HG03354 (cell line): ENCODE measurements at regions not wholly inside any gene's neighbourhood (a gene's known extent, or its start where the extent isn't known, plus 50 kb on each side); places are given as distances from the start of the nearest gene placed in this dataset.

Experiments used
- ATAC-seq: cut with Tn5 transposase; IDR thresholded peaks from one replicate; pipeline ENCODE4 v1.9.1; 2021; ENCODE audit warnings: mild to moderate bottlenecking; ENCODE audit not compliant: unreplicated experiment, poor library complexity, severe bottlenecking

DNA sequence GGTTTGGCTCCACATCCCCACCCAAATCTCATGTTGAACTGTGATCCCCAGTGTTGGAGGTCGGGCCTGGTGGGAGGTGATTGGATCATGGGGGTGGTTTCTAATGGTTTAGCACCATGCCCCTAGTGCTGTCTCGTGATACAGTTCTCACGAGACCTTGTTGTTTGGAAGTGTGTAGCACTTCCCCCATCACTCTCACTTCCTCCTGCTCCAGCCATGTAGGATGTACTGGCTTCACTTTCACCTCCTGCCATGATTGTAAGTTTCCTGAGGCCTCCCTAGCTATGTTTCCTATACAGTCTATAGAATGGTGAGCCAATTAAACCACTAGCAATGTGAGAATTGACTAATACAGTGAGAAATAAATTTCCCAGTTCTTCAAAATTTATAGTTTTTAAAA, 325.9 kb downstream of the FSIP2 start:
- ATAC-seq, result no peak

DNA sequence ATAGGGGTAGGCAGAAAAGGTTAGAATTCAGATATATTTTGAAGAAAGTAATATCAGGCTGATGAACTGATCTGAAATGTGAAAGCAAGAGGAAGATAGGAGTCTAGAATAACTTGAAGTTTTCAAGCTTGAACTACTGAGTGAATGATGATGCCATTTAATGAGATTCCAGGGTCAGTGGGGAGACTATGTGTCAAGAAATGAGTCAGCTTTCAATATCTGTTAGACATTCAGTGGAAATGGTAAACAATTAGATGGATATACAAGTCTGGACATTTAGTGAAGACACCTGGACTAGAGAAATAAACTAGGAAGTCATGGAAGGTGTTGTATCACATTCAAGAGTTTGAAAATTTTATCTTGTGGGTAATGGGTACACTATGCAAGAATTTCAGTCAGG, 326.9 kb downstream of the FSIP2 start:
- ATAC-seq, result no peak

DNA sequence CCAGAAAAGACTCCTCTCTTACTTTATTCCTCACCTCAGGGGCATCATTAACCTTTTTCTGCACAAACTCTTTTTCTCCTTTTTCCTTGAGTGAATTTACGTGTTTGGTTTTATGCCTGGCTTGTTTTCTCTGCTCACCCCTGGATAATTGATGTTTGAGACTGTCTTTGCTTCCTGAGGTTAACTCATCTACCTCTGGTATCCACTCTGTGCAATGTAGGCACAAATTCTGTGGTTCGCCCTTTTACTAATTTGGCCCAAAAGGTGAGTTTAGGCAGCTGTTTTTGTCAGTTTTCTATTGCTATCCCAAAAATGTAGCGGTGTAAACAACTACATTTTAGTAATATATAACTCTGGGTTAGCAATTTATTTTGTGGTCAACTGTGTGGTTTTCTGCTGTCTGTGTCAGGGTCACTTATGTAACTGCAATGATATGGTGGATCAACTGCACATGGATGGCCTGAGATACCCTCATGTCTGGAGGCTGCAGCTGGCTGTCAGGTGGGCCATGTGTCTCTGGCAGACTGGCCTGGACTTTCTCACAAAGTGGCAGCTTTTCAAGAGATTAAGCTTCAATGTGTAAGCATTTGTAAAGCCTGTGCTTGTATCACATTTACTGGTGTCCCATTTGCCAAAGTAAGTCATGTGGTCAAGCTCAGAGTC, 329.7 kb downstream of the FSIP2 start:
- ATAC-seq, result peak; percentile 75

DNA sequence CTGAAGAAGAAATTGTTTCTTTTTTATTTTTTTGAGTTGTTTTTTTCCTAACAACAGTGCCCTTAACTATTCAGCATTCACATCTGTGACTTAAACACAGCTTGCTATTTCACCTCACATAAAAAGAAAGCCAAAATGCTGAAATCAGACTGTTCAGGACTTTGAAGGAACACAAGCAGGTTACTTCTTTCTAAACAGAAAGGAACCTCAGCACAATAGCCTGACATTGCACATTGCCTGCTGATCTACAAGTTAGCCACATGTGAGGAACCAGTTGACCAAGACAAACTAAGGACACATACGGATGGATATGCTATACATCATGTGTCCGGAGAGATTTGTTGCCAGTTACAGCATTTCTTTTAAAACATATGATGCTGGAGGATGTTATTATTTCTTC, 331.1 kb downstream of the FSIP2 start:
- no peak for ATAC-seq

DNA sequence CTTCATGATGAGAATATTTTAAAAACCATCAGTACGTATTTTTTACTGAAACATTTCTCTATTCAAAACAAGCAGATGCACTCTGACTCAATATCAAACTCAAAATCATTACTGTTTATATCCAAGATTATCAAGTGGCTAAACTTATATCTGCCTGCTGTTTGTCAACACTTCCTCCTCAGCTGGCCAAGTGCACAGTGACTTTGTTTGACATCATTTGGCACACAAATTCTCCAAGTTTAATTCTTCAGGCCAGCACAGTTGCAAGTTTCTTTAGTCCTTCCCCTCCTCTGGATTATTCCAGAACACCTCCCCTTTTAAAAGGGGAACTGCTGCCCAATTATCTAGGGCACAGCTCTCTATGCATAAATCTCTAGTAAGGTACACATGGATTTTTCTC, 346.6 kb downstream of the FSIP2 start:
- no peak for ATAC-seq

DNA sequence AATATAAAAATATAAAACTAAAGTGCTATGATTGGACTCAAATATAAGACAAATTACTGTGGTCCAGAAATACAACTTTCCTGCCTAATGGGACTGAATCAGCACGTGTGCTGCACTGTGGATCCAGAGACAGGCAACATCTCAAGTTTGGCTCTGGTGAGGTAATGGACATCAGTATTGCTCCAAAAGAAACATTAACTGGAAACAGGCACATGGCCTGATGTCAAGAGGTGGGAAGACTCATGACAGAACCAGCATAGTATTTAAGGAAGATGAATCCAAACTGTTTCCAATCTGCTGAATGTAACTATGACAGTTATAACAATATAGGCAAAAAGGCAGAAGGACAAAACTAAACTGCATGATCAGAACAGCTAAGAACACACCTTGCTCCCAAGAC, 354.6 kb downstream of the FSIP2 start:
- no peak for ATAC-seq

DNA sequence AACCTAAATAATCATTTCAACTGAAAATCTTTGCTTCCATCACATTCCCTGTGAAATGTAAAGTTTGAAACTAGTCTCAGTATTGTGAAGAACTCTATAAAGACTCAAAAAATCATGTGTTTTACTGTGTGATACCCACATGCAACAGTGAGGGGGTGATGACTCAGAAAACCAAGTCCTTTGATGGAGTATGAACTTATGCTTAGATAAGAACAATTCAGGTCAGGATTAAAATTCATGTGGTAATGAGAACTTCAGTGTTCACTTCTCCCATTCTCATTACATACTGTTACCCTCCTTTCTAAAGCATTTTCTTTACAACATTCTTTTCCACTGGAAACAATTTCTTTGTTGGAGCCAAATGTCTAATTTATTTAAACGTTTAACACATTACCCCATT, 360.2 kb downstream of the FSIP2 start:
- ATAC-seq, result no peak

DNA sequence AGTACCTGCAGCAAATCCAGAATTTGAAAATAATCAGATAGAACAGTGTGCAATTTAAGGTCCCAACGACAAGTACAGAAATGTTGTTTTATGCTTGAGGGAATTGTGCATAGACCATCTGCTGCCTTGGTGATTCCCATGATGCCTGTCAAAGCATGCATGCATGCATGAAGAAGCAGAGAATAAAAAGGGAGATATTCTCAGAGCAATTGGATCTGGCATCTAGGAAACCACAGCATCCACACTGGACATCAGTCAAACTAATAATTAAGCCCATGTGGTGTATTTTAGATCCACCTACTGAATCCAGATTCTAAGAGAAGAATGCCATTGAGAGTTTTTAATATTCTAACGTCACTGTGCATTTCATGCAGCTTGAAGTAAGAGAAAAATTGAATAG, 361.2 kb downstream of the FSIP2 start:
- no peak for ATAC-seq

DNA sequence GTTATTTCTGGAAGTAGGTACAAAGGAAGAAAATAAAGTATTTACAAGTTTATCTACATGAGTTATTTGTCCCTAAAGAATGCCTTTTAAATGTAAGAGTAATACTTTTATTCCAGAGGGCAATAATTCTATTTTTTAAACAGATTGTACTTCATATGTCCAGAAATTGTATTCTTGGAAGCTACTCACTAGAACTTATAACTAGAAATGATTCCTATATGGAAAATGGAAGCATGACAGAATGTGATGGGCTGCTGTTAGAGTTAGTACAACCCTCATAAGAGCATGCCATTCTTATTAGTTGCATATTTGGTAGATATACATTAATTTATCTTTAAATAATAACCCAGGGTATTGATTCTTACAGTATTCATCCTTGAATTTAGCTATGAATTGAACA, 362.0 kb downstream of the FSIP2 start:
- no peak for ATAC-seq

DNA sequence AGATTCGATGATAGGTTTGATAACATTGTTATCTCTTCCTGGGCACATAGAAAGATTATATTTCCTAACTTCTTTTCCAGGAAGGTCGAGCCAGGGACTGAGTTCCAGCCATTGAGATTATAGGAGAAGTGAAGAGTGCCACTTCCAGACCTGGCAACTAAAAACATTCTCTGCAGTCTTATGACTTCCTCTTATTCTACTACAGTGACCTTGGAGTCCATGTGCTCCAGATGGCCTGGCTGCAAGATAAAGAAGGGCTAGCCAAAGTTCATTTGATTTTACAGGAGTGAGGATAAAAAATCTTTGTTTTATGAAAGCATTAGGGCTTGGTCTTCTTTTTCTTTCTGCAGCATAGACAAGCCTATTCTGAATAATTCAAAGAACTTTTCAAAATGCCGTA, 363.0 kb downstream of the FSIP2 start:
- ATAC-seq, result no peak

DNA sequence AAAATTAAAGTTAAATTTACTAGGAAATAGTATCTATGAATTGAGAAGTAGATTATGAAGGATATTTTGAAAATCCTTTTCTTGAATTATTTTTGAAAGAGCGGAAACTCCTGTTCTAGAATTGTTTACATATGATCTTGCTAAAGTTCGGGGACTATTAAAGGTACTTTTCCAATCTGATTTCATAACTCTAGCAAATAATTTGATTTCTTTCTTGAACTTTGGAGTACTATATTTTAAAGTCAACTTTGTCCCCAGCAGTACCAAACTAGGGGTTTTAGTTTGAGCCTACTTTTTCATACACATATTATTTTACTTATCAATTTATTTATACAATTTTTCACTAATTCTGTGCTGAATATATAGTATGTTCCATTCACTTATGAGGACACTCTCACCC, 364.7 kb downstream of the FSIP2 start:
- no peak for ATAC-seq

DNA sequence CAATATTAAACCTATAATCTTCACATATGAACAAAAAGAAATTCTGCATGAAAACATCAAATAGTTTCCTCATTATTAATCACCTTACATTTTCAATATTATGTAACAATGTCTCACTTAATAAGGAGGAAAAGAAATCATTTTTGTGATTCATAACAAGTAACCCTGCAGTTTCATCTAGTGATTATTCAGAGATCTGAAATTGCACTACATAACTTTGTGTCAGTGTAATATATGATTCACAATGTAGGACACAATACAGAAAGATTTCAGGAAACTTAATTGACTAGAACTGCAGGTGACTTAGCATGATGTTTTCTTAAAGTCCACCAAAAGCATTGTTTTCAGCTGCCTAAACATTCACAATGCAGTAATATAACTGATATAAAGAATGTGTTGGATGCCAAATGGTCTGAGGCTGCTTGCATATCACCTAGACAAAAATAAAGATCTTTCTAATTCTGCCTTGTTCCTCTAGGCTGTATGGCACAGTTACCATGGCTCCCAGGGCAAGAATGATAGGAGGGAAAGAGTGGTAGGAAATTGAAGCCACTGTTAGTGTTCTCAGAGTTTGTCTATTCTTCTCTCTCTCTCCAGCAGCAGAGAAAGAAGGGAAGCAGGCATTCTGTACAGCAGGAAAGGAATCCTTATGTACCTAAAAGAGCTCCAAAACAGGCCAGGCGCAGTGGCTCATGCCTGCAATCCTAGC, 366.6 kb downstream of the FSIP2 start:
- no peak for ATAC-seq

DNA sequence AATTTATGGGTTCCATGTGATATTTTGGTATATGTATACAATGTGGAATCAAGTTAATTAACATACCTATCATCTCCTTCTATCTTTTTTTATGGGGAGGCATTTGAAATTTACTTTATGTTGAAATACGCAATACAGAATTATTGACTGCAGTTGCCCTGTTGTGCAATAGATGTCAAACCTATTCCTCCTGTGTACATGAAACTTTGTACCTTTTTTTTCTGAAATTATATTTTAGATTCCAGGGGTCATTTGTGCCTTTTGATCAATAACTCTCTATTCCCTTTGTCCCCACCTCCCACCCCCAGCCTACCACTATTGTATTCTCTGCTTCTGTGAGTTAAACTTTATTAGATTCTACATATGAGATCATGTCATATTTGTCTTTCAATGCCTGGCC, 369.9 kb downstream of the FSIP2 start:
- no peak for ATAC-seq

DNA sequence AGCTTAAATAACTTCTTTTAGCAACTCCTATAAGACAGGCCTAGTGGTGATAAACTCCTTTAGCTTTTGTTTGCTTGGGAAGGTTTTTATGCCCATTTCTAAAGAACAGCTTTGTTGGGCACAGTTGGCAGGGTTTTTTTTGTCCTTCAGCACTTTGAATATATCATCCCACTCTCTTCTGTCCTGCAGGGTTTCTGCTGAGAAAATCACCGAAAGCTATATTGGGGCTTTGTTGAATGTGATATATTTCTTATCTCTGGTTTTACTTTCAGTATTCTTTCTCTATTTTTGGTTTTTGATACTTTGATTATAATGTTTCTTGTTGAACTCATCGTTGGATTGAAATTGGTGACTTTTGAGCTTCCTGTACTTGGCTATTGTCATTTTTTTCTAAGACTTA, 372.8 kb upstream of the ZC3H15 start:
- ATAC-seq, result no peak

DNA sequence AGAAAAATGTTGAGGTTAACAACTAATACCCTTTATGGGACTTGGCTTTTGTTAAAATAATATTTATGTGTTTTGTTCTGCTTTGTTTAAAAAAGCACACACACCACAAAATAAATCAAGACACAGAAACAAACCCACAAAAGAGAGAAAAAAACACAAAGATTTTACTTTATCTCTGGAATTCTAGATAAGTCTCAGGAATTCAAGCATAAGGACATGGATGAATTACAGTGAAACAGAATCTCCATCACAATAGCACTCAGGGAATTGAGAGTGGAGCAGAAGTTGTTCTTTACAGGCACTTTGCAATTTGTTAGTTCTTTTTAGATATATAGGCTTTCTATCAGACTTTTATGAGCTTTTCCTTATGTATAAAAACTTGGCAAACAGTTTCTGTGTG, 360.9 kb upstream of the ZC3H15 start:
- no peak for ATAC-seq

DNA sequence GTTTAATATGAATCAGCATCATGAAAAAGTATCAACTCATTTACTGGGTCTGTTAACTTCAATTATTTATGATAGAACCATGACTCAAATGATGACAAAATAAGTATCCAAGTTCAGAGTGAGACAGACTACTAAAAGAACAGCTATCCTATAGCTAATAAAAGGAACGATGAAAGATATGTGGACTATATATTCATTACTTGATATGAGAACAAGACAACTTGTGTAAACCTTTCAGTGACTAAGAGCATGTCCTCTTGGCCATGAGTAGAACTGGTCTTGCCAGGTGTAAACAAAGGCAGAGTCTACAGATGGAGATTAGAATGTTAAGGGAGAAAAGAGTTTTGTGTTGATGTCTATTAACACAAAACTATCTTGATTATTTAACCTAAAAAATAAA, 360.4 kb upstream of the ZC3H15 start:
- ATAC-seq, result no peak

DNA sequence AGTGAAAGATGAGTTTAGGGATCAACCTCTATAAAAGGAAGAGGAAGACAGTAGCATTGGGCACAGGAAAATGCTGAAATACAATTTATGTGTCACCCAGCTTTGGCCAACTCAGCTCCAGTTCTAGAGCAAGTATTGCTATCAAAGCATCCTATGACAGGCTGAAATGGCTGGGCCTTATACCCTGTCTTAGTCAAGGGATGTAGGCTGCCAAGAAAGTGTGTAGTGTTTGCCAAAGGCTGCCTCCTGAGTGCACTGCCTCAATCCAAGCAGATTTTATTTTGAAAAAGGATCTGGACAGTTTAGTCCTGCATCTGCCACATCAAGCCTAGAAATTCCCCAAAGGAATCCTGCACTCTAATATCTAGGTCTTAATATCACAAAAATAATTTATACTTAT, 359.9 kb upstream of the ZC3H15 start:
- no peak for ATAC-seq

DNA sequence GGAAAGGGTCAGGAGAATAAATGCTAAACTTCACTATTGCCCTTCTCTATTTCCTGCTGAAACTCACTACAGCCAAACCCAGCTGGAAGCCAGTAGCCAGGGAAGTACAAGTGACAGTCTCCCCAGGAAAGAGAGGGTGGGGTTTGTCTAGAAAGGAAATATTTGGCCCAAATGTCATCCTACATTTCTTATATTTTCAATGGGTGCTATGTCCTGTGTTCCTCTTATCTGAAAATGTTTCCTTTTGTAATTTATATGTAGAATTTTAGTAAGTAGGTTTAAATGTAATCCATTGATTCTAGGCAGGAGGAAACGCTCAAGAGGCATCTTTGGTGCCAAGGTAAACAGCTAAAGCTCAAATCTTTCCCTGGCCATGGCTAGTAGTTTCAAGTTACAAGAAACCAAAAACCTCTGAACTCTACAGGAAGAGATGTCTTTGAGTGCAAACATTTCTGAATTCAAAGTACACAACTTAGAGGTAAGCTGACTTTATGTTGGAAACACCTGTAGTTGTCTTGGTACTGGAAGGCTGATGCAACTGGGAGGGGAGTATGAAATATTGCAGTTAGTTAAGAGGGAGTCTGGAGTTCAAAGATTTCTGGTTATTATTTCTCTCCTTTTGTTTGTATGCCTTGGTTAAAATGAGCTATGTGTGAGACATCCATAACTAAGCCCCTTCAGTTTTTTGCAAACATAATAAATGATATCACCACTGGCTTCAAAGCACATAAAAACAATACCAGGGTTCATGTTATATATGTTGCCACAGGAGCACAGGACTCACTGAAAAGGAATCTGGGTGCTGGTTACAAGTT, 356.1 kb upstream of the ZC3H15 start:
- no peak for ATAC-seq

DNA sequence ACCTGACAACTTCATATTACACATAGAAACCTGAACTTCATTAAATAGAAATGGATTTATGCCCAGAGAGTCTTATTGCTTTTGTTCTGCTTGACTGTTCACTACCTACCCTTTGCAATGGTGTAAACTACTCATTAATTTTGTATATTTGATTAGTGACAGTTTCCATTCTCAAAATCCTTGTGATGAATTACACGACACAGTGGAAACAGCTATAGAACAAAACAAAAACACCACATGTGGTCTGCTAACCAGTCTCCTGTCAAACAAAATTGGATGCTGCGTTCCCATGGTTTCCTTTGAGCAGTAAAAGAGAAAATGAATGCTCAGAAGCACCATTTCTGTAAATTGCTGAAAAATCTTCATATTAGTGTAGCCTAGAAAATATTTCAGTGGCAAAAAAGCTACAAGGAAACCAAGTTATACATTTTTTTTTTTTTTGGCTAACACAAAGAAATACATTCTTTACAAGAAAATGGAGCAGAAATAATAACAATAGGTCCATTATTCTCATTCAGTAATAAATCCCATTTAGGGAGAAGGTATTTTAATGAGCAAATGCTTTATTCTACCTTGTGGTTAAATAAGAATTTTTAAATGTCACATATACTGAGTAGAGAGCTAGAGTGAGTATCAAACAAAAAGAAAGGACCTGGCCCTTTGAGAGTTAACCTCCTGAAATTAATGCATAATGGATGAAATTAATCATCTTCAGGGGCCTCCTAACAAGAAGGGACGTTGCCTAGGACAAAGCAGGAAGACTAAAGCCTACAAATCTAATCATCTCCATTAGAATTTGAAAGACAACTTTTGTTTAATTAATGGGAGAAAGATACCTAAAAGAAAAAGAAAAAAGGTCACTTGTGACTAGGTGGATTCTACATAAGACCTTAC, 355.1 kb upstream of the ZC3H15 start:
- no peak for ATAC-seq

DNA sequence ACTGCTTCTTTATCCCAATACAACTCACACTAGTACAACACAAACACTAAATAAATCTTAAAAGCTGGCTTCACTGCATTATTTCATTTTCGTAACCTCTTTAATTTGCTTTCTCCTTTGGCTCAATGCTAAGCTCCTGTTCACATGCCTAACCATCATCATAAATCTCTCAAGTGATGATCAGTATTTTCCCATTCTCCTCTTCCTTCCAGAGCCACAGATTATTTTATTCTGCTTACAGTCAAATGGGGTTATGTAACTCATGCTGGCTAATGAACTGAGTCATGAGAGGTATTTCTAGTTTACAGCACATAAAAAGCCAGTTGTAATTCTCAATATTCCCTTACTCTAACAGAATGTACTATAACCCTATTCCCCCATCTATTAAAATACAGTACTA, 350.4 kb upstream of the ZC3H15 start:
- ATAC-seq, result no peak
